ENCODE measurements at regions not wholly inside any gene's neighbourhood (a gene's known extent, or its start where the extent isn't known, plus 50 kb on each side); places are given as distances from the start of the nearest gene placed in this dataset.

DNA sequence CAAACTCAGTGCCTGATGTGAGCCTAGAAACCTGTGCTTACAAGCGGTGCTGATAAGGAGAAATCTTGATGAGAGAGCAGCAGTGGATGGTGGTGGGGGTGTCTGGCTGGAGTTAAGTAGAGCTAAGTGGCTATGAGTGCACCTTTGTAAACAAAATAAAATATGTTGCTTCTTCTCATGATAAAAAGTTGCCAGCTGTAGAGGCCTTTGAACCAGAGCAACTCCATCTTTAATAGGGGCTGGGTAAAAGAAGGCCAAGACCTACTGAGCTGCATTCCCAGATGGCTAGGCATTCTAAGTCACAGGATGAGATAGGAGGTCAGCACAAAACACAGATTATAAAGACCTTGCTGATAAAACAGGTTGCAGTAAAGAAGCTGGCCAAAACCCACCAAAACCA, 107.6 kb upstream of the FAM3C start:
- no peak for TF ChIP-seq MYC (IDR thresholded peaks at IDR 0.05; ENCODE audit: low read depth, low read length)
- TF ChIP-seq, protein P1, sequence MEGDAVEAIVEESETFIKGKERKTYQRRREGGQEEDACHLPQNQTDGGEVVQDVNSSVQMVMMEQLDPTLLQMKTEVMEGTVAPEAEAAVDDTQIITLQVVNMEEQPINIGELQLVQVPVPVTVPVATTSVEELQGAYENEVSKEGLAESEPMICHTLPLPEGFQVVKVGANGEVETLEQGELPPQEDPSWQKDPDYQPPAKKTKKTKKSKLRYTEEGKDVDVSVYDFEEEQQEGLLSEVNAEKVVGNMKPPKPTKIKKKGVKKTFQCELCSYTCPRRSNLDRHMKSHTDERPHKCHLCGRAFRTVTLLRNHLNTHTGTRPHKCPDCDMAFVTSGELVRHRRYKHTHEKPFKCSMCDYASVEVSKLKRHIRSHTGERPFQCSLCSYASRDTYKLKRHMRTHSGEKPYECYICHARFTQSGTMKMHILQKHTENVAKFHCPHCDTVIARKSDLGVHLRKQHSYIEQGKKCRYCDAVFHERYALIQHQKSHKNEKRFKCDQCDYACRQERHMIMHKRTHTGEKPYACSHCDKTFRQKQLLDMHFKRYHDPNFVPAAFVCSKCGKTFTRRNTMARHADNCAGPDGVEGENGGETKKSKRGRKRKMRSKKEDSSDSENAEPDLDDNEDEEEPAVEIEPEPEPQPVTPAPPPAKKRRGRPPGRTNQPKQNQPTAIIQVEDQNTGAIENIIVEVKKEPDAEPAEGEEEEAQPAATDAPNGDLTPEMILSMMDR (IDR thresholded peaks at IDR 0.05; ENCODE audit: low read depth, low read length): no peak
- TF ChIP-seq, protein P2, sequence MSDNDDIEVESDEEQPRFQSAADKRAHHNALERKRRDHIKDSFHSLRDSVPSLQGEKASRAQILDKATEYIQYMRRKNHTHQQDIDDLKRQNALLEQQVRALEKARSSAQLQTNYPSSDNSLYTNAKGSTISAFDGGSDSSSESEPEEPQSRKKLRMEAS (IDR thresholded peaks at IDR 0.05; ENCODE audit: low read depth, low read length): no peak
- TF ChIP-seq POLR2A (IDR thresholded peaks at IDR 0.05; ENCODE audit: extremely low read depth, insufficient read length): no peak
- H3K4me3 ChIP-seq (ENCODE audit: low read depth, low read length): no peak overlapping the region
- no peak for DNase-seq (ENCODE audit: low read depth)

DNA sequence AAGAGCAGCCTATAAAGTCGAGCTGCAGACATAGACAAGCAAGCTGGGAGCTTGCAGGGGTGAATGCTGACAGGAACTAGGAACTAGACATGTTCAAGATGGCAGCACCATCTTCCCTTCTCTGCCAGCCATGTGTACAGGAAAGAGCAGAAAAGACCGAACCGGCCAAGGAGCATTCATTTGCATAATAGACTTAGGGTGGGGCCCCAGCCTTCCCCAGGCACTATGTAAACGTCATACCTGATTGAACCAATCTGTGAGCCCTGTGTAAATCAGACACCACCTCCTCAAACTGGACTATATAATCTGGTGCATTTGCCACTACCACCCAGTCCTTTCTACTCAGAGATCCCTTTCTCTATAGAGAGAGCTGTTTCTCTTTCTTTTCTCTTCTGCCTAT, 106.9 kb upstream of the FAM3C start:
- TF ChIP-seq, protein P1 (IDR thresholded peaks at IDR 0.05; ENCODE audit: low read depth, low read length): no peak
- no peak for TF ChIP-seq MYC (IDR thresholded peaks at IDR 0.05; ENCODE audit: low read depth, low read length)
- TF ChIP-seq, protein P2 (IDR thresholded peaks at IDR 0.05; ENCODE audit: low read depth, low read length): no peak
- no peak for TF ChIP-seq POLR2A (IDR thresholded peaks at IDR 0.05; ENCODE audit: extremely low read depth, insufficient read length)
- no peak overlapping the region for H3K4me3 ChIP-seq (ENCODE audit: low read depth, low read length)
- no peak for DNase-seq (ENCODE audit: low read depth)

DNA sequence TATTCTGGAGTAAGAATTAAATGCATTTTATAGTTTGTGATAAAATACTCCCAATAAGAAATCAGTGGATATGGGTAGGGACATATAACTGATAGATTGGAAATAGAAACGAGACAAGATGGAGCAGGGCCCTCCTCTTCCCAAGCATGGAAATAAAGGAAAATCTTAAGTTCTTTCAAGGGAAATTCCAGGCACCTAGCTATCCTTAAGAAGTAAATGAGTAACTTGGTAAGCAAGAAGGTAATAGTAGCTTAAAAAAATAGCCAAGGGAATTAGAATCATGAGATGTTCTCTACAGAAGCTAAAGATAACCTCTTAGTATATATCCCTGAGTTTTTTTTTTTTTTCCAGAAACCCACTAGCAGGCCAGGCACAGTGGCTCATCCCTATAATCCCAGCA, 105.5 kb upstream of the FAM3C start:
- TF ChIP-seq, protein P1 (IDR thresholded peaks at IDR 0.05; ENCODE audit: low read depth, low read length): no peak
- TF ChIP-seq, protein P2 (IDR thresholded peaks at IDR 0.05; ENCODE audit: low read depth, low read length): no peak
- TF ChIP-seq MYC (IDR thresholded peaks at IDR 0.05; ENCODE audit: low read depth, low read length) (no peak), POLR2A (IDR thresholded peaks at IDR 0.05; ENCODE audit: extremely low read depth, insufficient read length) (no peak)
- no peak for DNase-seq (ENCODE audit: low read depth)
- no peak overlapping the region for H3K4me3 ChIP-seq (ENCODE audit: low read depth, low read length)

DNA sequence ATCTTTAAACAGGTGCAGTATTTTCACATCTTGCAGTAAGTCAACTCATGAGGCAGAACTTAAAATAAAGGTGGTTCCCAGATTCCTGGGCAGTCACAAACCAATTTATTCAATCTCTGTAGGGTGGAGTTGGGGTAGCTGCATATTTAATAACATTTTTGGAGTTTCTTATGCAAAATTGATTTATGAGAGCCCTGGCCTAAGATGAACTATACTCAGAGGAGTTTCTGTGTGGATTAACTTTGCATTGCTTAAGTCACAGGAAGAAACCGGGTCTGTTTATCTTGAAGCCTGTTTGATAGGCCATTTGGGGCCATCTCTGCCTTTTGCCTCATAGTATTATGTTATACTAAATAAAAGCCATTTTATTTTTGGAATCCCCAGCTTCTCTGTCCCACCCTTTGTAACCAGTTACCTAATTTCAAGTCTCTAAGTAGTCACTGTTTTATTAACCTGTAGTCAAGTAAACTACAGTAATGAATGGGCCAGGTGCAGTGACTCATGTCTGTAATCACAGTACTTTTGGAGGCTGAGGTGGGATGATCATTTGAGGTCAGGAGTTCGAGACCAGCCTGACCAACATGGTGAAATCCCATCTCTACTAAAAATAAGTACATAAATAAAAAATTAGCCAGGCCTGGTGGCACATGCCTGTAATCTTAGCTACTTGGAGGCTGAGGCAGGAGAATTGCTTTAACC, 104.4 kb upstream of the FAM3C start:
- no peak overlapping the region for H3K4me3 ChIP-seq (ENCODE audit: low read depth, low read length)
- DNase-seq (ENCODE audit: low read depth): no peak
- TF ChIP-seq, protein P2 (IDR thresholded peaks at IDR 0.05; ENCODE audit: low read depth, low read length): no peak
- TF ChIP-seq POLR2A (IDR thresholded peaks at IDR 0.05; ENCODE audit: extremely low read depth, insufficient read length) (no peak), MYC (IDR thresholded peaks at IDR 0.05; ENCODE audit: low read depth, low read length) (no peak)
- TF ChIP-seq, protein P1 (IDR thresholded peaks at IDR 0.05; ENCODE audit: low read depth, low read length): no peak

DNA sequence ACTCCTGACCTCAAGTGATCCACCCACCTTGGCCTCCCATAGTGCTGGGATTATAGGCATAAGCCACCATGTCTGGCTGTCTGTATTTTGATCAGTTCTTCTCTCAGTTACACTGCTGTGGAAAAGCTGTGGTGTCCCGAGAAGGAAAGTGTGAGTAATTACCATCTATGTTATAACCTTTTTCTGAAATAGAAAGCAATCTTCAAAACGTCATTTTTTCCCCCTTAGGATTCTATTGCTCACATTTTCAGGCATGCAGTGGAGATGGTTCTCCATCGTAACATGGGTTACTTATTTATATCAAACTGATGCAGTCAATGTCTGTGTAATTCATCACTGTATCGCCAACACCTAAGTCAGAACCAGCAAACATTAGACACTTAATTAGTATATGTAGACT, 103.5 kb upstream of the FAM3C start:
- no peak overlapping the region for H3K4me3 ChIP-seq (ENCODE audit: low read depth, low read length)
- TF ChIP-seq, protein P2 (IDR thresholded peaks at IDR 0.05; ENCODE audit: low read depth, low read length): no peak
- TF ChIP-seq MYC (IDR thresholded peaks at IDR 0.05; ENCODE audit: low read depth, low read length) (no peak), POLR2A (IDR thresholded peaks at IDR 0.05; ENCODE audit: extremely low read depth, insufficient read length) (no peak)
- TF ChIP-seq, protein P1 (IDR thresholded peaks at IDR 0.05; ENCODE audit: low read depth, low read length): no peak

More for the DNA sequence above, 103.5 kb upstream of the FAM3C start:
- DNase-seq (ENCODE audit: low read depth): no peak
